Heart right ventricle (tissue), 16 donors: ENCODE measurements at regions not wholly inside any gene's neighbourhood (a gene's known extent, or its start where the extent isn't known, plus 50 kb on each side); places are given as distances from the start of the nearest gene placed in this dataset.

Source experiments
- ATAC-seq, 8 donors: fragments of 200-7000 bp; cut with Tn5 transposase; one replicate each; pipeline ENCODE4 v1.9.1; 2020; ENCODE audit warnings: mild to moderate bottlenecking in 8 of 8, moderate library complexity in 8 of 8, moderate number of reproducible peaks in 1 of 8
- DNase-seq, 2 donors: peaks; one replicate each; pipeline ENCODE4 v3.0.0-alpha.2; 2020
- H3K27ac ChIP-seq, 10 donors: fragments of 200-600 bp; sonication (generic) in 2 of 10; one replicate each; pipeline versions ENCODE4 v1.5.0 to v1.8.0; 2020 to 2022; ENCODE audit warnings: mild to moderate bottlenecking in 3 of 10
- H3K27me3 ChIP-seq, 7 donors: fragments of 200-600 bp; one replicate each; pipeline ENCODE4 v1.8.0; 2021 to 2022; ENCODE audit warnings: mild to moderate bottlenecking in 2 of 7
- H3K36me3 ChIP-seq, 9 donors: fragments of 200-600 bp; sonication (generic) in 1 of 9; one replicate each; pipeline versions ENCODE4 v1.5.0 to v1.8.0; 2020 to 2022; ENCODE audit warnings: mild to moderate bottlenecking in 2 of 9
- H3K4me1 ChIP-seq, 9 donors: fragments of 200-600 bp; sonication (generic) in 1 of 9; one replicate each; pipeline versions ENCODE4 v1.5.0 to v1.8.0; 2020 to 2022; ENCODE audit warnings: mild to moderate bottlenecking in 4 of 9
- H3K4me3 ChIP-seq, 10 donors: fragments of 200-600 bp; sonication (generic) in 2 of 10; one replicate each; pipeline versions ENCODE4 v1.5.0 to v1.8.0; 2020 to 2022; ENCODE audit warnings: mild to moderate bottlenecking in 7 of 10, moderate library complexity in 2 of 10
- H3K9me3 ChIP-seq, 11 donors: fragments of 200-600 bp in 10 of 11; sonication (generic) in 2 of 11; one replicate each; pipeline versions ENCODE4 v1.5.0 to v1.8.0; 2013 to 2022; ENCODE audit warnings: mild to moderate bottlenecking in 2 of 11, control low read depth in 1 of 11, moderate library complexity in 1 of 11
- WGBS, 2 donors: extraction: QIAGEN DNeasy Blood & Tissue Kit; methylation state at CpG; one replicate each; pipeline ENCODE4 v1.1.7; 2013; ENCODE audit warnings: inconsistent platforms in 1 of 2; 5-methylcytosine and 5-hydroxymethylcytosine counted together
- intact Hi-C, 10 donors: fragments of 100-400 bp; cut with DNase I; formaldehyde crosslinking; loops; one replicate each; pipeline versions ENCODE4 v1.11.1 to v1.14.2; 2022
- TF ChIP-seq, protein P1 (sequence below), 9 donors: fragments of 200-600 bp; sonication (generic) in 2 of 9; IDR thresholded peaks; one replicate each; pipeline versions ENCODE4 v1.5.0 to v1.8.0; 2021 to 2022; ENCODE audit warnings: antibody characterized with exemption in 9 of 9, mild to moderate bottlenecking in 5 of 9, moderate library complexity in 1 of 9
- donor health status: Arrhythmogenic right ventricular cardiomyopathy.
- donor health status: ischemic (EF 13 %, LVEDD 7.1; RV severe dilation, severe dysfunction).
- donor health status: healthy with polysubstance abuse.
- donor health status: DM: no; HTN: yes; CAD: no.
- donor health status: DM: no; HTN: no; CAD: no.
- donor health status: ischemic (EF 25% LVEDD 6.9; RV normal size, moderate dysfunction).
- donor health status: ischemic (EF 25% LVEDD 5.7; RV mildly dilated, moderate dysfunction).
- donor health status: healthy.
- donor health status: DM: yes; HTN: yes; CAD: no.
- donor health status: Ischemic cardiomyopathy.
- donor health status: ischemic (EF 35%, LVEDD 5.7; RV mildly dilated, moderate dysfunction).
- donor health status: nonischemic (EF 11% LVEDD 7.7; RV severe dilation, severe dysfunction).
- donor health status: DM: yes; HTN: yes; CAD: no.
- donor health status: PGD.
- donor health status: ischemic (EF 29% LVEDD 5.4; RV normal size, mild dysfunction).
- donor health status: nonischemic (EF 23%, LVEDD 6.1; RV moderate dilation, normal function).

DNA sequence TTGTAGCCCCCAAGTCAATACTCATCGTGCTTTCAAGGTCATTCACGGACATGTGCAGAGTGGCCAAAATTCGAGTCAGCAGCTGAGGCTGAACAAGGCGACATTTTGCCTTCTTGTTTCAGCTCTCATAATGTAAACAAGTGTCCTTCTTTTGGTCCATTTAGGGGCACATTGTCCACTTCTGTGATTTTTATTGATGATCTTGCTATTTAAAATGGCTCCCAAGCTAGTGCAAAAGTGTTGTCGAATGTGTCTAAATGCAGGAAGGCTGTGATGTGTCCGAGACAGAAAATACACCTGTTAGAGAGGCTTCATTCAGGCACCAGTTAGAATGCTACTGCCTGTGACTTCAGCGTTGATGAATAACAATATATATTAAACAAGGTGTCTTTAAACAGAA is 405.9 kb downstream of the IRS2 start:
- Histone ChIP-seq H3K9me3 (no peaks in the 10 kb centered on the region), H3K36me3 (no peaks in the 10 kb centered on the region), H3K4me3 (no peak overlapping the region), H3K4me1 (peaks cover 0 to 3% (median 0%) of the 10 kb centered on the region in 9 donors), H3K27ac (no peak overlapping the region), H3K27me3 (no peaks in the 10 kb centered on the region)
- intact Hi-C loops, result no loop called here
- TF ChIP-seq, protein P1, sequence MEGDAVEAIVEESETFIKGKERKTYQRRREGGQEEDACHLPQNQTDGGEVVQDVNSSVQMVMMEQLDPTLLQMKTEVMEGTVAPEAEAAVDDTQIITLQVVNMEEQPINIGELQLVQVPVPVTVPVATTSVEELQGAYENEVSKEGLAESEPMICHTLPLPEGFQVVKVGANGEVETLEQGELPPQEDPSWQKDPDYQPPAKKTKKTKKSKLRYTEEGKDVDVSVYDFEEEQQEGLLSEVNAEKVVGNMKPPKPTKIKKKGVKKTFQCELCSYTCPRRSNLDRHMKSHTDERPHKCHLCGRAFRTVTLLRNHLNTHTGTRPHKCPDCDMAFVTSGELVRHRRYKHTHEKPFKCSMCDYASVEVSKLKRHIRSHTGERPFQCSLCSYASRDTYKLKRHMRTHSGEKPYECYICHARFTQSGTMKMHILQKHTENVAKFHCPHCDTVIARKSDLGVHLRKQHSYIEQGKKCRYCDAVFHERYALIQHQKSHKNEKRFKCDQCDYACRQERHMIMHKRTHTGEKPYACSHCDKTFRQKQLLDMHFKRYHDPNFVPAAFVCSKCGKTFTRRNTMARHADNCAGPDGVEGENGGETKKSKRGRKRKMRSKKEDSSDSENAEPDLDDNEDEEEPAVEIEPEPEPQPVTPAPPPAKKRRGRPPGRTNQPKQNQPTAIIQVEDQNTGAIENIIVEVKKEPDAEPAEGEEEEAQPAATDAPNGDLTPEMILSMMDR (IDR thresholded peaks at IDR 0.05), result no peak
- no peak for ATAC-seq
- WGBS, 2 donors, result 89 to 95% methylated on average over 7 of the region's 7 CpGs
- no peak for DNase-seq

DNA sequence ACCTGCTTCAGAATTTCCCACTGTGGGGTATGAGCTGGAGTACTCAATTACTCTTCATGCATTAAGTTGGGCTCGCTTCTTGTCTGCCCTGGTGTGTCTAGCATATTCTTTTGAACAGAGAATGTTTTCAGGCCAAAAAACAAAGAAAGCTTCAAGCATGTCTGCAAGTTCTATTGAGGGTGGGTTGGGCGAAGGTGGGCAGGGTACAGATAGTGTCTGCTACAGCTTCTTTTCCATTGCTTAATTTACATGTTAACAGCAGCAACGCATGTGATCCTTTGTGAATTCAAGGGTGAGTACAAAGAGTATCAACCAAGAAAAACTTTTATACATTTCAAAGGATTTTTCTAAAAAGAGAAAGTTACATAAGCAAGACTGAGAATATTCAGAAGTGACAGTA is 406.5 kb downstream of the IRS2 start:
- no peak overlapping the region for H3K4me3 ChIP-seq
- TF ChIP-seq, protein P1 (IDR thresholded peaks at IDR 0.05), result no peak
- H3K9me3 ChIP-seq, result no peaks in the 10 kb centered on the region
- H3K36me3 ChIP-seq, result no peaks in the 10 kb centered on the region
- 60 to 76% methylated on average over 3 of the region's 3 CpGs for WGBS, 2 donors
- H3K27me3 ChIP-seq, result no peaks in the 10 kb centered on the region
- no peak for ATAC-seq
- DNase-seq, result no peak
- no peak overlapping the region for H3K27ac ChIP-seq
- H3K4me1 ChIP-seq, result peaks cover 0 to 3% (median 0%) of the 10 kb centered on the region in 9 donors
- intact Hi-C loops, result no loop called here

DNA sequence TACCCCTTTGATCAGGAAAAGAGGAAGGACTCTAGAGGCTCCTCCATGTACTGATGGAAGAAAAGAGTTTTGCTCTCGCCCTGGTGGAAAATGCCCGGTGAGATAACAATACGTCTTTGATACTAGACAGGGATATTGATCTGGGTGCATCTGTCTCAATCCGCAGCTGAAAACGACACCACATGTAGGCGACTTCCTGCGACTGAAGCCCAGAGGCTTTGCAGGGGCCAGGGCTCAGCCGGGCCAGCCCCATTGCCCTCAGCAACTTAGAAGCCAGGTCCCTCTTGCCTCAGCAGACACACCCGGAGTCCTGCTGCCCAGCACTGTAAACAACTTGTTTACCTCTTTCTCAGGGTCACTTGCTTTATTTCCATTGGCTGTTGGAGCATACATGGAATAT is 409.4 kb downstream of the IRS2 start:
- no peak for ATAC-seq

DNA sequence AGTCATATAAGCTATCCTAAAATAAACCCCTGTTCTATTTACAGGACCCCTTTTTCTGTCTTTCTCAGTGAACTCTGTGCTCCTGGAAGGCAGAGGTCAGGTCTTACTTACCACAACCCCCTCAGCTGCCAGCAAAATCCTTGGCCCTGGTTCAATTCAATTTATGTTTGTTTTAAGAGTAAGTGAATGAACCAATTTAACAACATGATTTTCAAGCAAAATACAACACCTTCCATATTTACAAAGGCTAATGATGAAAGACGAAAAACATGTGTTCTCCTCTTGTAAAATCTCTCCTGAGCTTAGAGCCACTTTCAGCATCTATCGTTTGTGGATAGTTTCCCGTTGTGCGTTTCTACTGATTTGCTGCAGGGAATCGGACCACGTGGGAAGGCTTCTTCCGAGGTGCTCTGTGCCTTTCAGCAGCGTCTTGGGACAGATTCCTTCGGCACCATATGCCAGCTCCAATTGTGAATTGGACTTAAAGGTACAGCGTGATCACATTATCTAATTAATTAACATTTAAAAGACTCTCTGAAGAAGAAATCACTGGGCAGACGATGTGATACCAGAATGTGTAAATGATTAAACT is 411.7 kb downstream of the IRS2 start:
- Histone ChIP-seq H3K4me1 (no peaks in the 10 kb centered on the region), H3K27ac (no peak overlapping the region), H3K36me3 (no peaks in the 10 kb centered on the region), H3K27me3 (peaks cover 0 to 3% (median 0%) of the 10 kb centered on the region in 7 donors), H3K9me3 (no peaks in the 10 kb centered on the region), H3K4me3 (no peak overlapping the region)
- 72 to 75% methylated on average over 11 of the region's 11 CpGs for WGBS, 2 donors
- TF ChIP-seq, protein P1 (IDR thresholded peaks at IDR 0.05), result no peak
- intact Hi-C loops, result no loop called here
- no peak for DNase-seq
- no peak for ATAC-seq

More for the DNA sequence above, 409.4 kb downstream of the IRS2 start:
- H3K36me3 ChIP-seq, result no peaks in the 10 kb centered on the region
- no peaks in the 10 kb centered on the region for H3K9me3 ChIP-seq
- 78 to 82% methylated on average over 9 of the region's 9 CpGs for WGBS, 2 donors
- H3K4me3 ChIP-seq, result no peak overlapping the region
- H3K27me3 ChIP-seq, result peaks cover 0 to 3% (median 0%) of the 10 kb centered on the region in 7 donors
- H3K27ac ChIP-seq, result no peak overlapping the region
- H3K4me1 ChIP-seq, result peaks cover 0 to 3% (median 0%) of the 10 kb centered on the region in 9 donors
- TF ChIP-seq, protein P1 (IDR thresholded peaks at IDR 0.05), result no peak
- intact Hi-C loops, result no loop called here
- no peak for DNase-seq
